ENCODE measurements at regions not wholly inside any gene's neighbourhood (a gene's known extent, or its start where the extent isn't known, plus 50 kb on each side); places are given as distances from the start of the nearest gene placed in this dataset.
A peak's percentile ranks its signal among the peaks of the same experiment; 100 is the strongest.

GRCh38 chr14:71773898-71774481 is 158.2 kb upstream of the RGS6 start:
- FAIRE-seq, result no peak
- intact Hi-C loops (cut with DNase I), result no loop called here
- Histone ChIP-seq H3K36me3 (ENCODE audit: control insufficient read depth in 2 of 3, insufficient read depth in 3 of 3, low read length in 3 of 3) (no peaks in the 10 kb centered on the region), H3K9me3 (ENCODE audit: control insufficient read depth in 2 of 3, insufficient read depth in 1 of 3, low read length in 3 of 3) (no peaks in the 10 kb centered on the region), H3K9ac (ENCODE audit: low read length in 3 of 3) (no peak overlapping the region), H3K27me3 (ENCODE audit: control insufficient read depth, insufficient read depth, low read length) (no peaks in the 10 kb centered on the region), H3K27ac (ENCODE audit: low read depth in 2 of 2, low read length in 2 of 2) (no peak overlapping the region), H3K4me1 (ENCODE audit: control insufficient read depth in 2 of 3, insufficient read depth in 2 of 3, low read depth in 1 of 3, low read length in 3 of 3) (peaks cover 0 to 3% (median 0%) of the 10 kb centered on the region in 3 donors), H3K4me3 (ENCODE audit: low read length in 3 of 3) (no peak overlapping the region)
- no peak for TF ChIP-seq CTCF (IDR thresholded peaks at IDR 0.05; ENCODE audit: borderline replicate concordance, extremely low read depth, insufficient read depth)
- no peak for DNase-seq

GRCh38 chr14:71776471-71777360 is 155.5 kb upstream of the RGS6 start:
- H3K27ac ChIP-seq (ENCODE audit: low read depth in 2 of 2, low read length in 2 of 2), result peak overlapping the region in 1 of 2 donors; percentile 7
- H3K9ac ChIP-seq (ENCODE audit: low read length in 3 of 3), result no peak overlapping the region
- no peaks in the 10 kb centered on the region for H3K36me3 ChIP-seq (ENCODE audit: control insufficient read depth in 2 of 3, insufficient read depth in 3 of 3, low read length in 3 of 3)
- no peak for TF ChIP-seq CTCF (IDR thresholded peaks at IDR 0.05; ENCODE audit: borderline replicate concordance, extremely low read depth, insufficient read depth)
- intact Hi-C loops (cut with DNase I), result no loop called here
- no peaks in the 10 kb centered on the region for H3K9me3 ChIP-seq (ENCODE audit: control insufficient read depth in 2 of 3, insufficient read depth in 1 of 3, low read length in 3 of 3)
- FAIRE-seq (no peak), DNase-seq (peak in 1 of 5 donors; percentile 22)
- H3K27me3 ChIP-seq (ENCODE audit: control insufficient read depth, insufficient read depth, low read length), result no peaks in the 10 kb centered on the region
- H3K4me1 ChIP-seq (ENCODE audit: control insufficient read depth in 2 of 3, insufficient read depth in 2 of 3, low read depth in 1 of 3, low read length in 3 of 3), result peaks cover 0 to 3% (median 0%) of the 10 kb centered on the region in 3 donors
- no peak overlapping the region for H3K4me3 ChIP-seq (ENCODE audit: low read length in 3 of 3)

- H3K27me3 ChIP-seq (ENCODE audit: control insufficient read depth, insufficient read depth, low read length), result no peaks in the 10 kb centered on the region
- H3K36me3 ChIP-seq (ENCODE audit: control insufficient read depth in 2 of 3, insufficient read depth in 3 of 3, low read length in 3 of 3), result no peaks in the 10 kb centered on the region
- no peak overlapping the region for H3K9ac ChIP-seq (ENCODE audit: low read length in 3 of 3)
- H3K9me3 ChIP-seq (ENCODE audit: control insufficient read depth in 2 of 3, insufficient read depth in 1 of 3, low read length in 3 of 3), result no peaks in the 10 kb centered on the region
- H3K4me1 ChIP-seq (ENCODE audit: control insufficient read depth in 2 of 3, insufficient read depth in 2 of 3, low read depth in 1 of 3, low read length in 3 of 3), result peaks cover 0 to 3% (median 0%) of the 10 kb centered on the region in 3 donors
- no peak for FAIRE-seq
- TF ChIP-seq CTCF (IDR thresholded peaks at IDR 0.05; ENCODE audit: borderline replicate concordance, extremely low read depth, insufficient read depth), result no peak
- no peak overlapping the region for H3K4me3 ChIP-seq (ENCODE audit: low read length in 3 of 3)
- no peak overlapping the region for H3K27ac ChIP-seq (ENCODE audit: low read depth in 2 of 2, low read length in 2 of 2)
- peak in 2 of 5 donors; percentile 9 to 56 for DNase-seq
- intact Hi-C loops (cut with DNase I), result no loop called here
These were observed 152.2 kb upstream of the RGS6 start for GRCh38 chr14:71780075-71780474.

All from kidney (tissue), 13 donors.